ENCODE measurements at regions not wholly inside any gene's neighbourhood (a gene's known extent, or its start where the extent isn't known, plus 50 kb on each side); places are given as distances from the start of the nearest gene placed in this dataset.
"Not testable (repeated sequence)": the region's sequence is repeated elsewhere in the genome, so short reads cannot be mapped to it uniquely, and the experiment has no call there.

DNA sequence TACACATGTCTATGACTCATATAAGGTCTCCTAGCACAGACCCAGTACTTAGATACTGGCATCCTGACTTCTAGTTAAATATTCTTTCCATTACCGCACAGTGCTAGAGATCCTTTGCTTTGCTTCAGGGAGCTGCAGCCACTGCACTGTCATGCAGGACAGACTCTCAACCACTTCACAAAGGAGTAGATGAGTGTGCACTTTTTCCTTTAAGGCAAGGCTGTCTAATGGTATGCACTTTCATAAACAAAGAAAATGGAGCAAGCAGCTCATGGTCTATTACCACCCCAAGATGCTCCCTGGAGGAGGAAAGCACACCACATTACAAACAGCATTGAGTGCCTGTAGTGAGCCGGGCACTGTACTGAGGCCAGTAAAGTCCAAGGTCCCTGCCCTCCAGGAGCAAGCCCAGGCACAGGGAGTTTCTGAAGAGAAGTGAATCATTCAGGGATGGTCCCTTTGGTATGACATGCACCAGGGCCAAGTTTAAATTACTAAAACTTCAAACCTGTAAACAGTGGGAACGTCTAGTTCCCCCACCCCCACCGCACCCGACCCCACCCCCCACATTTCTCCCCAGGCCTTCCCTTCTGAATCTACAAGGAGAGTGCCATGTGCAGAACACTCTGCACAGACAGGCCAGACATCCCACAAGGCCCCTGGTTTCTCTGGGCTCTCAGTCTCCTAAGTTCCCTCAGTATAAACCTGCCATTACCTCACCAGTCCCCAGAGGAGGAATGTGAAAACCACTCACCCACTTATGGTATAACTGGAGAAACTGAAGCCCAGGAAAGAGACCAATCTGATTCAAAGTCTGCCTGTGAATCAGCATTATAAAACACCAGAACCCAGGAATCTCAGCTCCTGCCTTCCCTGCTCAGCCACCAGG lies 107.8 kb upstream of the BCL6 start:
- no peak for DNase-seq

DNA sequence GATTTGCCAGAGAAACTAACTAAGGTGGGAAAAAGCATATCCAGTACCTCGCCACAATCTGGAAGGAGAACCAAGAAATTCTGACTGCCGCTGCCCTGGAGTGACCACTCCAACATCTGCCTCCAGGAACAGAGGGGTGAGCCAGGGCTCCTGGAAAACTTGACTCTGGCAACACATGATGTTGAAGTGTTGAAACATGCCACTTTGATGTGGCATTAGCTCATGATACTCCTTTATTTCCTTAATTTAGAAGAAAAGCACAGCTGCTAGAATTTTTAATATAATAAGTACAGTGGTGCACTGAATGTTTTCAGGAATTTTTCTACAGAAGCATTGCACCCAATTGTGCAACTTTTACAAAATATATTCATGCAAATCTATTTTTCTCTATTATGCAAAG lies 109.9 kb upstream of the BCL6 start:
- no peak for DNase-seq

DNA sequence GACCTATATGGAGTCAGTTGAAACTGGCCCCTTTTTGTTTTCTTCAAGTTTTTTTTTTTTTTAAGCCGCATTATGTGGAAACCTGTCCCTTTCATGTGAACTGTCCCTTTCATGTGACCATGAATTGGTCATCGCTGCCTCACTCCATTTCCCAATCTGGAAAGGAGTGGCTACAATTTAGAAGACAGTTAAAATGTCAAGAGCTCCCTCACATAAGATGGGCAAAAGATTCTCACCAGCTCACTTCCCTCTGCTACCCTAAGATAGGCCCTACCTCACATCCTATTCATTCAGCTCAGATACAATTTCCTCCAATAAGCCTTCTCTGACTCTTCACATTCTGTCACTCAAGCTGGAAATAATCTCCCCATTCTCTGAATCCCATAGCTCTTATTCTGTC lies 111.3 kb upstream of the BCL6 start:
- DNase-seq = no peak

GRCh38 chr3:187858041-187858440 lies 112.8 kb upstream of the BCL6 start:
- DNase-seq = peak; percentile 31

DNA sequence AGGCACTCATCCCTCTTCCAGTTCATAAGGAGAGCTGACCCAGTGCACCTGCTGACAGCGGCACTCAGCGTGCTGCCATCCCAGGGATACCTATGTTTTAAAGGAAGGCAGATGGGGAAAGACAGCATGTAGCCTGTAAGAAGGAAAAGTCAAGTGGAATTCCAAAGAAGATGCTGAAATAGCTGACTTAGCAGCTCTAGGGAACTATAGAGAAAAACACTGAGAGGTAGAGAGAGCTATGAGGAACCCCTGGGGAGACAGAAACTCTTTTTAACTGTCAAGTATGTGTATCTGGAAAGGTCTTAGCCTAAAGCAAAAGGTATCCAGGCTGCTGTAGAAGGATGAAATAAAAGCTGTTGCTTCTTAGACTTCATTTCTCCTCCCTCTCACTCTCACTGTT lies 113.4 kb upstream of the BCL6 start:
- no peak for DNase-seq

GRCh38 chr3:187862701-187863277 lies 117.5 kb upstream of the BCL6 start:
- not testable (repeated sequence) for DNase-seq

DNA sequence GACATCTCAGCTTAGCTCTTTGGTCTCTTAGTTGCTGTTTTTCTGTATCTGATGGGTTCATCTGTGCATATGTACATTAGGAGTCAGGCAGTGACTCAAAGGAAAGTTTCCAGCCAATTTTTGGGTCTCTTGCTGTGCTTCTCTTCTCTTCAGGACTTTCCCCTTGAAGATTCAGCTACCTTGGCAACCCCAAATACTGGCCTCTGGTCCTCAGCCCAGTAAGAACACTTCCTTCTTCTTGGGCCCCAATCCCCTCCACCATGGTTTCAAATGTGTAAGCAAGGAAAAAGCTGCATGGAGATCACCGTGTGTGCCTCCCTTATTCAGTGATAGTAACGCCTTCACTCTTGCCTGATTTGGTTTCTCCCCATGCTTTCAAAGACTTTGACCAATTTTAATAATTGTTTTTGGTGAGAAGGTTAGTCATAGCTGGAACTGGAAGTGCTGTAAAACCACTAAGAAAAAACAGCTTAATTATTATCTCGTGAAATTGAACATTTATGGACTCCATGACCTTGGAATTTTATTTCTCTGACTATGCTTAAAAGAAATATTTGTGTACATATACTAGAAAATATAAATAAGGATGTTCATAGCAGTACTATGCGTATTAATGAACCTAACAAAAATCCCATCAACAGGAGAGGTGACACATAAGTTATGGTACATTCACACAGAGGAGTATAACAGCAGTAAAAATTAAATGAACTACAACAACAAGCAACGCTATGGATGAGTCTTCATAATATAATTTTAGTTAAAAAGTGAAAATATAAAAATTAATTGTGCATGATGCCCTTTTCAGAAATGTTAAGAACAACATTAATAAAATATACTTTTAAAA lies 125.3 kb upstream of the BCL6 start:
- no peak for DNase-seq

DNA sequence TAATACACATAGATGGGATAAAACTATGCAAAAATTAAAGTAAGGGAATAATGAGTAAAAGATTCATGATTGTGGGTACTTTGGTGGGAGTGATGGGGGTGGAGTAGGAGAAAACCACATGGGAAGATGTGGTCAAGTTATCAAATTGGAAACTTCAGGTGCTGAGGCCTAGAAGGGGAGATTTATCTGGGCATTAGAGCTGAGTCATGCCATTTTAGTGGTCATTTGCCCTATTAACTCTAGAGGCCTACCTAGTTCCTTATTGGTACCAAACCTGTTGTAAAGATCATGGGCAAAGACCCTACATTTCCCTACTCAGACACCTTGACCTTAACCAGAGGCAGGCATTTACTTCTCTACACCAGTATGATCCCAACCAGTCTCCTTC lies 125.9 kb upstream of the BCL6 start:
- DNase-seq = no peak

DNA sequence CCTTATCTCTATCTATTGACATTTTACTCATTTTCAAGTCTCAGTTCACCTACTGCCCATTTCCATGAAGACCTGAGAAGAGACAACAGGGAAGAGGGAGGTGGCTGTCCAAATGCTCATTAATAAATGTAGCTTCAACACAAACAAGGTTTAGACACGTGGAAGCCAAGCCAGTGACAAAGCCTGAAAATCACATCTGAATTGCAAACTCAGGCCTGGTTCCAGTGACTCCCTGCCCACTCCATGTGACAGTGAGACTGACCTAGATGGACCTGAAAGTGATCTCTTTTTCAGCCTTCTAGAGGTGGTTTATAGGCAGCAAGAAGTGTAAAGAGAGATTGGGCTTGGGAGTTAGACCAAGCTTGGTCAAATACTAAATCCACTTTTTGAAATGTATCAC lies 126.6 kb upstream of the BCL6 start:
- DNase-seq = no peak

GRCh38 chr3:187873843-187874242 lies 128.6 kb upstream of the BCL6 start:
- DNase-seq = no peak

DNA sequence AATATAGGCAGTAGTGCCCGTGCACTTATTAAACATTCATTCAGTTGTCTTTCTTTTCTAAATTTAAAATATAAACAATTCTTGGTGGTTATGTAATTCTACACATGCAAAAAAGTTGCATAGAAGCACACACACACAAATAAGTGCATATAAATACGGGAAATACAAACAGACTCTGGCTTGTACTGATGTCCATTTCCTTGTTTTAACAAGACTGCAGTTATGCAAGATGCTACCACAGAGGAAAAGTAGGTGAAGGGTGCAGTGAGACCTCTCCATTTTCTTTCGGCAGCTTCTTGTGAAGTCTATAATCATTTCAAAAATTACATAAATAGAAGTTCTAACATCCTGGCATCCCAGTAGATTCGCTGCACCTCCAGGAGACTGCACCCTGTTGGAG lies 130.6 kb upstream of the BCL6 start:
- DNase-seq = no peak

- DNase-seq = peak; percentile 74
Observed at GRCh38 chr3:187878772-187879518, 133.7 kb upstream of the BCL6 start.

- DNase-seq = peak; percentile 9
Observed at GRCh38 chr3:187880441-187880840, 135.2 kb upstream of the BCL6 start.

GRCh38 chr3:187880851-187881250 lies 135.6 kb upstream of the BCL6 start:
- no peak for DNase-seq

- DNase-seq = no peak
Observed at GRCh38 chr3:187888701-187889100, 143.4 kb upstream of the BCL6 start.

GRCh38 chr3:187889106-187889505 lies 143.8 kb upstream of the BCL6 start:
- no peak for DNase-seq

DNA sequence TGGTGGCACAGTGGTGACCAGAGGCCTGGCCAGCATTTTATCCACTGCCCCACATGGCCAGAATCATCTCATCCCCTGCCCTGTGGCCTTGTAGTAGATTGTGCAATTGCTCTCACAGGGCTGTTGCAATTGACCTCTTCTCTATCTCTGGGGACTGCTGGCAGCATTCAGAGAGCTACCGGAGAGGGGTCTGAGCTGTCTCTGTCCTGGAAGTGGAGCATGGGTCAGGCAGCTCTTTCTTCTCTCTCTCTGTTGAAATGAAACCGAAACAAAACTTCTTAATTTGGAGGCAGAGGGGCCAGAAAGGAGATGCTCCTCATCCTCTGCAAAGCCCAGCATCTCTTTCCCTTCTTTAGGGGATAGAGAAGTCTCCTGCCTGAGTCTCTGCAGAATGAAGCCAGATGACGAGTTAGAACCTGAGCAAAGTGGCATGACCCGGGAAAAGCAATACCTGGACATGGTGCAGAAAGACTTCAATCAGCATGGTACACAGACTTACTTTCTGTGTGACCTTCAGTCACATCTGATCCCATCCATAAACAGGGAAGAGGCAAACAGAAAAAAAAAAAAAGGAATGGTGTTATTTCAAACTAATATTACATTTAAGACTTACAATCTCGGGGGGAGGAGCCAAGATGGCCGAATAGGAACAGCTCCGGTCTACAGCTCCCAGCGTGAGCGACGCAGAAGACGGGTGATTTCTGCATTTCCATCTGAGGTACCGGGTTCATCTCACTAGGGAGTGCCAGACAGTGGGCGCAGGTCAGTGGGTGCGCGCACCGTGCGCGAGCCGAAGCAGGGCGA lies 144.5 kb upstream of the BCL6 start:
- DNase-seq = no peak

- not testable (repeated sequence) for DNase-seq
Observed at GRCh38 chr3:187890405-187890752, 145.1 kb upstream of the BCL6 start.

- DNase-seq = no peak
Observed at GRCh38 chr3:187896646-187897045, 151.4 kb upstream of the BCL6 start.

DNA sequence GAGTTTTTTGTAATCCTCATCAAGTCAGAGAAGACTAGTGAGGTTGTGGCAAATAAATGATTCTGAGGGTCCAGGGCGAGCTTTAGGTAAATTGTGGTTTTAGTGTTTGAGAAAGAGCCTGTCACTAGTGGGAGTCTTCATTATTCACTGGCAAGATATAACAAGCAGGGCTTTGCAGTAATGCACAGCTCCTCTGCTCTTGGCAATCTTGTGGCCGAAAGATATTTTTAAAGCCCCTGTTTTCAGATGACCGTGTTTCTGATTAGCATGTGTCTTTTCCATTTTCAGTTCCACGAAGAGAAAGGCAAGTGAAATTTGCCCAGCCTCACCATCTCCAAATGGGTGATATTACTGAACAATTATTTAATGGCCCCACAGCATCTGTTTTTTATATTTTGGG lies 154.0 kb upstream of the BCL6 start:
- no peak for DNase-seq

DNA sequence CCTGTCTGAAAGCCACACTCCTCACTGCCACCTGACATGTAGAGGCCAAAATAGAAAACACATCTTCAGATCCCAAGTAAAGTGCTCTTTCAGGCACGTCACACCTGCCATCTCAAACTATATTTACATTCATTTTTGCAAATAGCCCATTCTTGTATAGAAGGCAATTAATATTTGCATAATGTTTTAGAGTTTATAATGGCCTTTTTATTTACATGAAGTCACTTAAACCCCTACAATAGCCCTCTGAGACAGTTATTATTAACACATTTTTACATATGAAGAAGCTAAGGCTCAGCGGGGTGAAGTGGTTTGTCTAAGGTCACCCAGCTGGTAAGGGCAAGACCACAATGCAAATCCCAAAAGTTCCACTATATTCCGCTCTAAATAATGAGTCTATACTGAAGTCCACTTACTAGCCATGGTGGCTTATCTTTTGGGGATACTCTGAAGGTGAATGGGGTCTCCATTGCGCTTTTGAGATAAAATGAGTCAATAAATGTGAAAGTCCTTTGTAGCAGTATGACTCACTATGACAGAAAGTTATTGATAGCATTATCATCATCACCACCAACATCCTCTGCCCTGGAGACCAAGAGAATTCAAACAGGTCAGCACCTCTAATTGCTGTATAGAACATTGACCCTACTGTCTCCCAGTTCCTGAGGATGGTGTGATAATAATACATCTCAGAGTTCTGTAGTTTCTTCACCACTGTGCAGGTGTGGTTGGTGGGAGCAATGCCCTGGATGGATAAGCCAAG lies 155.9 kb upstream of the BCL6 start:
- no peak for DNase-seq
